K562 (cell line): ENCODE measurements at regions not wholly inside any gene's neighbourhood (a gene's known extent, or its start where the extent isn't known, plus 50 kb on each side); places are given as distances from the start of the nearest gene placed in this dataset.

Experiments
- ATAC-seq: fragments of 200-7000 bp; cut with Tn5 transposase; 3 replicates; pipeline ENCODE4 v1.9.1; 2020; ENCODE audit warnings: moderate library complexity
- BruUV-seq: library from RNA; stranded (reverse); fragments of 400-500 nt; replicated peaks from 2 replicates; lab custom pipeline; 2021; lab: Mats Ljungman, UMichigan
- CTCF ChIA-PET: fragments of 300-600 bp; formaldehyde crosslinking; extraction: SDS; loops from one replicate; lab custom pipeline; 2021; ENCODE audit warnings: low intra/inter-chr PET ratio; lab: Yijun Ruan, JAX
- POLR2A ChIA-PET: fragments of 300-600, 350-650 bp; sonication (Branson Sonifier 250); formaldehyde crosslinking; extraction: SDS; loops from one replicate; lab custom pipeline; 2021; ENCODE audit warnings: antibody characterized with exemption, inconsistent platforms; lab: Yijun Ruan, JAX
- DNase-seq, 4 experiments: peaks; one replicate each; pipeline versions ENCODE4 v3.0.0 to v3.0.0-alpha.2; 2011 to 2018; ENCODE audit warnings: low spot score in 3 of 4, mixed read lengths in 3 of 4; ENCODE audit errors: extremely low read depth in 1 of 4
- FAIRE-seq: peaks from 2 replicates; lab custom pipeline; 2011; peaks lifted over from hg19 to GRCh38; lab: Jason Lieb, UNC
- H2AFZ ChIP-seq: 2 replicates; pipeline ENCODE4 v1.6.0; 2011; ENCODE audit warnings: low read depth, low read length, control low read depth, inconsistent platforms
- H3K27ac ChIP-seq: fragments of 200-600 bp; 3 replicates; pipeline ENCODE4 v1.8.0; 2011; ENCODE audit warnings: low read depth, mild to moderate bottlenecking, control low read depth, inconsistent platforms, low read length, moderate library complexity, mixed read lengths; ENCODE audit errors: extremely low read depth
- H3K27me3 ChIP-seq, 2 experiments: fragments of 300-600 bp in 1 of 2; 2 replicates in 1 of 2; 3 replicates in 1 of 2; pipeline versions ENCODE4 v1.6.0 to v1.8.0; 2011; ENCODE audit warnings: inconsistent platforms in 2 of 2, low read length in 2 of 2, mild to moderate bottlenecking in 1 of 2, mixed read lengths in 1 of 2, moderate library complexity in 1 of 2; ENCODE audit not compliant: control insufficient read depth in 2 of 2, insufficient read depth in 2 of 2
- H3K36me3 ChIP-seq: fragments of 300-600 bp; 3 replicates; pipeline ENCODE4 v1.8.0; 2011; ENCODE audit warnings: mild to moderate bottlenecking, low read length, inconsistent platforms; ENCODE audit not compliant: control insufficient read depth, insufficient read depth
- H3K4me1 ChIP-seq, 2 experiments: fragments of 200-600 bp in 1 of 2; replicated peaks in 1 of 2; 2 replicates in 1 of 2; 3 replicates in 1 of 2; pipeline versions ENCODE4 v1.5.1 to v1.8.0; 2011; ENCODE audit warnings: inconsistent platforms in 2 of 2, low read length in 2 of 2, mild to moderate bottlenecking in 1 of 2, mixed read lengths in 1 of 2, moderate library complexity in 1 of 2; ENCODE audit not compliant: control insufficient read depth in 2 of 2, insufficient read depth in 2 of 2
- H3K4me2 ChIP-seq: 2 replicates; pipeline ENCODE4 v1.6.1; 2011; ENCODE audit warnings: low read length, control low read depth, inconsistent platforms, mixed read lengths; ENCODE audit not compliant: insufficient read depth
- H3K4me3 ChIP-seq: fragments of 200-600 bp; sonication (generic), shearing (Covaris generic); 2 replicates; pipeline ENCODE4 v1.5.1; 2016; ENCODE audit warnings: control low read depth, inconsistent platforms
- H3K79me2 ChIP-seq: fragments of 200-600 bp; 3 replicates; pipeline ENCODE4 v1.8.0; 2011; ENCODE audit warnings: low read length, inconsistent platforms; ENCODE audit not compliant: control insufficient read depth, insufficient read depth
- H3K9ac ChIP-seq, 2 experiments: 2 replicates each; pipeline versions ENCODE4 v1.6.0 to v1.6.1; 2011; ENCODE audit warnings: low read depth in 2 of 2, low read length in 2 of 2, control low read depth in 1 of 2, inconsistent platforms in 1 of 2, mild to moderate bottlenecking in 1 of 2, mixed read lengths in 1 of 2; ENCODE audit not compliant: insufficient read depth in 1 of 2
- H3K9me1 ChIP-seq: one replicate; pipeline ENCODE4 v1.6.0; 2011; ENCODE audit warnings: inconsistent platforms, mild to moderate bottlenecking, low read length, moderate library complexity; ENCODE audit not compliant: control insufficient read depth, insufficient read depth
- H3K9me3 ChIP-seq: replicated peaks from 2 replicates; pipeline ENCODE4 v1.5.1; 2011; ENCODE audit warnings: low read depth, low read length, inconsistent platforms; ENCODE audit not compliant: control insufficient read depth, insufficient read depth
- H4K20me1 ChIP-seq: replicated peaks from 2 replicates; pipeline ENCODE4 v1.6.1; 2011; ENCODE audit warnings: low read length, inconsistent platforms, mixed read lengths; ENCODE audit not compliant: control insufficient read depth, insufficient read depth
- AFF4 ChIP-seq: sonication (generic); formaldehyde crosslinking; IDR thresholded peaks from 2 replicates; pipeline ENCODE4 v1.8.0; 2023; ENCODE audit warnings: mild to moderate bottlenecking, missing genetic modification reagents
- BACH1 ChIP-seq: fragments of 200-800 bp; sonication (Bioruptor generic); IDR thresholded peaks from 2 replicates; pipeline ENCODE4 v1.6.1; 2016; ENCODE audit warnings: missing genetic modification characterization, missing compliant biosample characterization
- DPF2 ChIP-seq: fragments of 450-650 bp; IDR thresholded peaks from 2 replicates; pipeline ENCODE4 v1.6.1; 2016
- L3MBTL2 ChIP-seq: fragments of 450-650 bp; IDR thresholded peaks from 2 replicates; pipeline ENCODE4 v1.6.1; 2016; ENCODE audit warnings: mild to moderate bottlenecking, moderate library complexity
- PCBP1 ChIP-seq: fragments of 200-400 bp; formaldehyde crosslinking; IDR thresholded peaks from 2 replicates; pipeline ENCODE4 v1.6.1; 2018; ENCODE audit warnings: mild to moderate bottlenecking, low read depth, low read length; ENCODE audit not compliant: poor library complexity, severe bottlenecking
- PHB ChIP-seq: fragments of 250-450 bp; sonication (Bioruptor Pico); IDR thresholded peaks from 2 replicates; pipeline ENCODE4 v1.5.0; 2021
- SAFB2 ChIP-seq: fragments of 200-400 bp; formaldehyde crosslinking; IDR thresholded peaks from 2 replicates; pipeline ENCODE4 v1.6.1; 2018; ENCODE audit warnings: borderline replicate concordance, low read length, low read depth, moderate library complexity; ENCODE audit not compliant: severe bottlenecking
- ZNF124 ChIP-seq: sonication (generic); formaldehyde crosslinking; IDR thresholded peaks from 2 replicates; pipeline ENCODE4 v1.8.1; 2022; ENCODE audit warnings: missing genetic modification reagents
- ZNF24 ChIP-seq: fragments of 450-650 bp; IDR thresholded peaks from 2 replicates; pipeline ENCODE4 v1.6.1; 2016
- ZNF311 ChIP-seq: fragments of 250-450 bp; sonication (Bioruptor Pico); IDR thresholded peaks from 2 replicates; pipeline ENCODE4 v1.4.0; 2020; ENCODE audit warnings: mild to moderate bottlenecking, moderate library complexity
- WGBS: fragments of 100-300 bp; shearing (Covaris generic); methylation state at CpG from one replicate; pipeline ENCODE4 v1.1.6; 2016; ENCODE audit warnings: low coverage, mixed read lengths; ENCODE audit not compliant: insufficient coverage; ENCODE audit errors: missing lambda C conversion rate; 5-methylcytosine and 5-hydroxymethylcytosine counted together
- in situ Hi-C: fragments of 300-500 bp; cut with MboI; formaldehyde crosslinking; loops from 4 replicates; pipeline ENCODE4 v1.15.0; 2018; ENCODE audit warnings: inconsistent platforms, mixed read lengths
- intact Hi-C: fragments of 100-400 bp; cut with micrococcal nuclease; formaldehyde crosslinking; loops from 2 replicates; pipeline ENCODE4 v1.14.2; 2022

- H3K27ac ChIP-seq = no peak overlapping the region
- no peaks in the 10 kb centered on the region for H3K79me2 ChIP-seq
- CTCF ChIA-PET = no interaction called here
- H4K20me1 ChIP-seq = no peaks in the 10 kb centered on the region
- FAIRE-seq = no peak
- TF ChIP-seq PCBP1 = no peak
- TF ChIP-seq ZNF24 = no peak
- no peak for TF ChIP-seq ZNF124 (CRISPR knock-in tag)
- no peak for TF ChIP-seq DPF2
- TF ChIP-seq AFF4 (CRISPR knock-in tag) = no peak
- TF ChIP-seq ZNF311 = no peak
- no peak for TF ChIP-seq PHB (CRISPR knock-in tag)
- TF ChIP-seq L3MBTL2 = no peak
- no peak for TF ChIP-seq BACH1 (tag)
- no peak for TF ChIP-seq SAFB2
- no peak for DNase-seq
- in situ Hi-C loops = no loop called here
- no peak overlapping the region for H3K9ac ChIP-seq
- no peak for ATAC-seq
- H3K4me2 ChIP-seq = no peak overlapping the region
- H2AFZ ChIP-seq = no peak overlapping the region
- no TSS peak for BruUV-seq
- WGBS = 4% methylated on average over 2 of the region's 2 CpGs
- H3K9me1 ChIP-seq = no peaks in the 10 kb centered on the region
- no peak overlapping the region for H3K4me3 ChIP-seq
- intact Hi-C loops = no loop called here
- no peaks in the 10 kb centered on the region for H3K4me1 ChIP-seq
- no peaks in the 10 kb centered on the region for H3K9me3 ChIP-seq
- POLR2A ChIA-PET = no interaction called here
- no peaks in the 10 kb centered on the region for H3K27me3 ChIP-seq
- no peaks in the 10 kb centered on the region for H3K36me3 ChIP-seq
These were observed 284.1 kb downstream of the HHIPL2 start for GRCh38 chr1:222263791-222264190.
